HG02798 (cell line): ENCODE measurements at regions not wholly inside any gene's neighbourhood (a gene's known extent, or its start where the extent isn't known, plus 50 kb on each side); places are given as distances from the start of the nearest gene placed in this dataset.

Source experiments
- ATAC-seq: cut with Tn5 transposase; IDR thresholded peaks from one replicate; pipeline ENCODE4 v1.9.1; 2021; ENCODE audit warnings: mild to moderate bottlenecking; ENCODE audit not compliant: unreplicated experiment, poor library complexity

DNA sequence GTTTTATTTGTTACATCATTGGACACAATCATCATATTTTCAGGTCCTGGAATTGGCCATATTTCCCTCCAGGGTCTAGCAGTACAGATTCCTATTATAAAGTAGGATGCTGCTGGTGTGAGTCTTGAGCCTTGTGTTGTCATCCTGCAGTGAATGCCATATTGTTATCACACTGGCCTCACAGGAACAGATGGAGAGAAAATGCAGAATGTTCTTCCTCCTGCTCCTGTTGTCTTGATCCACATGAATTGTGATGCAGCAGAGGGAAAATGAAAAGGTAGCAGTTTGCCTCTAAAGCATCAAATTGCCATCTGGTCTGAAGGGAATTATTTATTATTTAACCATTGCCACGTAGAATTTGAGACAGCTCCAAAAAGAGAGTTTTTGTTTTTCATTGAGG lies 248.6 kb downstream of the GPAM start:
- no peak for ATAC-seq

DNA sequence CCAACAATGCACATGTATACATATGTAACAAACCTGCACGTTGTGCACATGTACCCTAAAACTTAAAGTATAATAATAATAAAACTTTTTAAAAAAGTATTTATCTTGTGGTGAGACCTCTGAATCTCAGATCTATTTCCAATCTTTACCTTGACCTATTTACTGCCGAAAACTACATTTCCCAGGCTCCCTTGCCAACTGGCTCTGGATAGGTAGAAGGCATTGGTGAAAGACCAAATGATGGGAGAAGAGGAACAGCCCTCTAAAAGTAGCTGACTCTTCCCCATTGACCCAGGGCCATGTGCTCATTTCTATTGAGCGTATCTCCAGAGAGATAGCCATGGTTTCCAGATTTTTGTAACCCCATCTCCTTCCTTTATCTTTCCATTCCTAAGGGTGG lies 247.4 kb downstream of the GPAM start:
- no peak for ATAC-seq

- ATAC-seq = no peak
These were observed 239.2 kb downstream of the GPAM start for GRCh38 chr10:111944331-111944730.

GRCh38 chr10:111953949-111954348 lies 229.6 kb downstream of the GPAM start:
- no peak for ATAC-seq

DNA sequence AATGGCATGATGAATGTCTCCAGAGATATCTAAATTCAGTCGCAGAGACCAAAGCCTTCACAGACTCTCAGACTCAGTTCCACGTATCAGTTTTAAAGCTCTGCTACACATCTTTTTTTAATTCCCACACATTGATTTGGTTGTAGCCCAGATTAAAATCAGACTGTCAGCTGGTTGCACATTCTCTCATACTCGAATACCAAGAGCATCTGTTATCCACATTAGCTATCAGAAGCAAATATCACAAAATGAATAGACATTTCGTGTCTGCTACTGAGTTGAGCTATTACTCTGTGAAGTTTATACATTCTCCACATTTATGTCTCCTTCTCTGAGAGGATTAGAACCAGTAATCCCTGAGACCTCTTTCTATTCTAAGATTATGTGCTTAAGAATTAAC lies 229.2 kb downstream of the GPAM start:
- ATAC-seq = no peak

DNA sequence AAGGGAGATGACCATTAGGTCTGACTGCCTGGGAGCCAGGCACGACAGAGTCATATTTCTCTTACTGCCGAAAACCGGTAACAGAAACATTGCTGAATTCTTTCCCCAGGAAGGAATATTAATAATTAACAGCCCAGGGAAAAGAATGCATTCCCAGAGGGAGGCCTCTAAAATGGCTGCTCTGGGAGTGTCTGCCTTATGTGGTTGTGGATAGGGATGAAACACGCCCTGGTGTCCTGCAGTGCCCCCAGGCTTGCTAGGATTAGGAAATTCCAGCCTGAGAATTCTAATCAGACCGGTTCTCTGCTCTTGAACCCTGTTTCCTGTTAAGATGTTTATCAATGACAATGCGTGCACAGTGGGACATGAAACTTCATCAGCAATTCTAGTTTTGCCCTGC lies 226.7 kb downstream of the GPAM start:
- no peak for ATAC-seq

GRCh38 chr10:111962951-111963350 lies 220.6 kb downstream of the GPAM start:
- no peak for ATAC-seq

GRCh38 chr10:111967116-111967515 lies 216.4 kb downstream of the GPAM start:
- ATAC-seq = no peak

DNA sequence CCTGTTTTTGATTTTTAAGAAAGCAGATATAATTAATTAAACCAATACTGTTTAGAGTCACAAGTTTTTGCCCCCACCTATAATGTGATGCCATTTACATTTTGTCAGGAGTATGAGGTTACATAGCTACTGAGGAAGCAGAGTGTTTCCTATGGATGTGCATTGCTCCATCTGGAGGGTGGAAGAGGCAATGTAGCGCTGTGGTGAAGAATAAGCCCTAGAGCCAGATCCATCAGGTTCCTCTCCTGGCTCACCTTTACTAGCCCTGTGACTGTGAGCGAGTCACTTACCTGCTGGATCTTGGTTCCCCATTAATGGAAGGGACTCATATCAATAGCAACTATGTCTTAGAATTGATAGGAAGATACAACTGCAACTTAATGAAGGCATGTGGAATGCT lies 216.0 kb downstream of the GPAM start:
- ATAC-seq = no peak

GRCh38 chr10:111968647-111969046 lies 214.9 kb downstream of the GPAM start:
- no peak for ATAC-seq

DNA sequence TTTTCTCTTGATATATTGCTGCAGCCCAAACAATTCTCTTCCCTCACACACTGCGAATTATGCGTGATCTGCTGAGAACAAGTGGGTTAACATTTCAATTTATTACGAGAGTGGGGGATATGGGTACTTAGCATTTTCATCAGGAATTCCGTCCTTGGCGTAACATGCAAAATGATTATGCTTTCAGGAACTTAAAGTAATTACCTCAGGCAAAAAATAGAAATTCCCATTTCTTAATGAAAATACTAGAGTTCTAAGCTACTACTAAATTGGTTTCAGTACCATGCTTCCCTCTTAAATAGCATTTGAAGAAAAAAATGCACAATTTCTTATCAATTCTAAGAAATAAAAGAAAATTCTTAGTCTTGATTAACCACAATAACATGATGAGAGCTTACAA lies 213.5 kb downstream of the GPAM start:
- ATAC-seq = no peak

GRCh38 chr10:111972109-111972508 lies 211.5 kb downstream of the GPAM start:
- no peak for ATAC-seq

- no peak for ATAC-seq
These were observed 210.3 kb downstream of the GPAM start for GRCh38 chr10:111973306-111973705.

- no peak for ATAC-seq
These were observed 209.7 kb downstream of the GPAM start for GRCh38 chr10:111973826-111974225.

DNA sequence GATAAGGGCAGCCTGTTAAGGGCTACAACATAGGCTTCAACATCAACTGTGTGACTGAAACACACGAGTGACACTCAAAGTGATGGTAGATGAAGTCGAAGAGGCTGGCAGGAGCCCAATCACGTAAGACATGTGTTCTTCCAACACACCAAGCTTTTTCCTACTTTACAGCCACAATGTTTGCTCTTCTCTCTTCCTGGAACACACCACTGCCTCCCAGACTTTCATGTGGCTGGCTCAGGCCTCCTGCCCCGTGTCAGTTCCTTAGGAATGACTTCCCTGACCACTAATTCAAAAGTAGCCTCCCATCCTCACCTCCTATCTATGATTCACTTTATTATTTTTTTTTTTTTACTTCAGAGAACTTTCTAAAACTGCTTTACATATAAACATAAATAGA lies 209.2 kb downstream of the GPAM start:
- no peak for ATAC-seq

DNA sequence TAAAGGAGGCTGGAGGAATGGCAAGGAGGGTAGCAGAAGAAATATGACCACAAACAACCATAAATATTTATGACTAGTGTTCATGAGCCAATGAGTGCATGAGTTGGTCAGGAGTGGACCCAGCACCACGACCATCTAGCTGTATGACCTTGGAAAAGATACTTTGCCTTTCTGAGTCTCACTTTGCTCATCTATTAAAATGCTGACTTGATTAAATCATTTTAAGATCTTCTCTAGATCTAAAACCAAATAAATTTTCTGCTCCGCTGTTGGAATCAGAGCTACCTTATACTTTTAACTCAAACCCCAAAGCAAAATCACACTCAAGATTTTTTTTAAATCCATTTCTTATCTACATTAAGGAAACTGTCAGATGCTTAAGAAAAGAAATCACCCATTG lies 207.0 kb downstream of the GPAM start:
- ATAC-seq = no peak

- no peak for ATAC-seq
These were observed 199.5 kb downstream of the GPAM start for GRCh38 chr10:111984057-111984456.

DNA sequence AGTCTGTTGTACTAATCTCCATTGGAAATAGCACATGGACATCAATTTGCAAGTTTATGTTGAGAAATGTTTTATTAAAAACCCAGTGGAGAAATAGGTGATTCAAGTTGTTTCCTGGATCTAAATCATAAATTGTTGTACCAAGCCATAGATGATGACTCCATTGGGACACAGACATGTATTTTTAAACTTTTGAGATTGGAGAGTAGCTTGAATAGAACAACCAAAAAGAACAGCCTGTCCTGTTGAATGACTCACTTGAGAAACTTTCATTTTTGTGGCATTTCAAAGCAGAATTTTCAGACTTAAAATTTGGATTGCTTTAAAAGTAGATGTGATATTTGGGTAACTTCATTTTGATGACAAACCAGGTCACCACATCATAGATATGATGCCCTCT lies 197.5 kb downstream of the GPAM start:
- ATAC-seq = no peak

DNA sequence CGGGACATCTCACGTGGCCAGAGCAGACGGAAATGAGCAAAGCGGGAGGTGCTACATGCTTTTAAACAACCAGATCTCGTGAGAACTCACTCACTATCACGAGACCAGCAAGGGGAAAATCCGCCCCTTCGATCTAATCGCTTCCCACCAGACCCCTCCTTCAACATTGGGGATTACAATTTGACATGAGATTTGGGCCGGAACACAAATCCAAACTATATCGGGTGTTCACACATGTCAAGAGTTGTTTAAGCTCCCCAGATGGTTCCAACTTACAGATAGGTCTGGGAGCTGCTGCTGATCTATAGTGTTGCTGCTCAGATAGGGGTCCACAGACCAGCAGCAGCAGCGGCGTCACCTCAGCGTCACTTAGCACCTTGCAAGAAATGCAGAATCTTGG lies 194.9 kb downstream of the GPAM start:
- ATAC-seq = no peak

DNA sequence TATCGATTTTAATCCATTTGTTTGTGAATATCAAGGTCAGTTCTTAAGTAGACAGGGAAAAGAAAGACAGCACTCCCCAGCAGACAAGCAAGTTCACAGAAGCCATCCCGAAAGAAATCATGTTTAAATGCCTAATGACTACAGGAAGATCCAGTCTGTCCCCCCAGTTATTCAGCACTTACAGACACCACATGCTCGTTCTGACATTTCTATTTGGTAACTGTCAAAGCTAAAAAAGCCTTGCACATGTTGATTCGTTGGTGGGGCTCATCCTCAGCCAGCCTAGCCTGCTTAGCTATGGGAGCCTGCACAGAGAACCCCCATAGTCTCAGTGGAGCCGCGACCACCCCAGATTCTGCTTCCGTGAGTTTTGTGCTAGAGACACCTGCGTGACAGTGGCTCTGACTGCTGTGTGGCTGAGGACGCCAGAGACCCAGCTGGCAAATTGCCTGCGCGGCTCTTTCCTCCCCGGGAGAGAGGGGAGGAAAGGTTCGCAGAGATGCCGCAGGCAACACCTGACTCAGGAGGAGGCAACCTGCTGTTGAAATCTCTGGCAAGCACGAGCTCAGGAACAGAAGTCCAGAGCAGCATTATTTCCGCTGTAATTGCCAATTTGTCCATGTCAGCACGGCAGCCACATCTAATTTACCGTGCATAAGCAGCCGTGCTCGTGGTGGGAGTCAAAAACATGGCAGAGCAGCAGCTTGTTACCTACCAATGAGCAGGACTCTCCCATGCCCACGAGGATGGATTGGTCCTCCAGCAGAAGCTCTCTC lies 194.2 kb downstream of the GPAM start:
- no peak for ATAC-seq

DNA sequence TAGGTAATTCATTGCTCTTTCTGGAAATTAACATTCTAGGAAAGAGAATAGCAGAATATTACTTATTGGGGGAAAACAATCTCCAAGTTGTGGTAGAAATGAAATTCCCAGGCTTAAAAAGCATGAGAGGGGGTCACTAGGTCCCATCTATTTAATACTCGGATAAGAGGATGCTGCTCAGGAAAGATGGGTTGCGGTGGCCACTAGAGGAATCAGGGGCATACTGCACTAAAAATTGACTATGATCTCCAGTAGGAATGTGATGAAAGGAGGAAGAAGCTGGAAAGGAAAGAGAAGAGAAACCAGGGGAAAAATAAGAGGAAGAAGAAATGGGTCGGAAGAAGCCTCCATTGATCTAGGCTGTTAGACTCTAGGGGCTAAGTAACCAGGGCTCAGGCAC lies 192.8 kb downstream of the GPAM start:
- ATAC-seq = no peak

- no peak for ATAC-seq
These were observed 190.2 kb downstream of the GPAM start for GRCh38 chr10:111993321-111993720.
